ENCODE measurements at regions not wholly inside any gene's neighbourhood (a gene's known extent, or its start where the extent isn't known, plus 50 kb on each side); places are given as distances from the start of the nearest gene placed in this dataset.
A peak's percentile ranks its signal among the peaks of the same experiment; 100 is the strongest.

DNA sequence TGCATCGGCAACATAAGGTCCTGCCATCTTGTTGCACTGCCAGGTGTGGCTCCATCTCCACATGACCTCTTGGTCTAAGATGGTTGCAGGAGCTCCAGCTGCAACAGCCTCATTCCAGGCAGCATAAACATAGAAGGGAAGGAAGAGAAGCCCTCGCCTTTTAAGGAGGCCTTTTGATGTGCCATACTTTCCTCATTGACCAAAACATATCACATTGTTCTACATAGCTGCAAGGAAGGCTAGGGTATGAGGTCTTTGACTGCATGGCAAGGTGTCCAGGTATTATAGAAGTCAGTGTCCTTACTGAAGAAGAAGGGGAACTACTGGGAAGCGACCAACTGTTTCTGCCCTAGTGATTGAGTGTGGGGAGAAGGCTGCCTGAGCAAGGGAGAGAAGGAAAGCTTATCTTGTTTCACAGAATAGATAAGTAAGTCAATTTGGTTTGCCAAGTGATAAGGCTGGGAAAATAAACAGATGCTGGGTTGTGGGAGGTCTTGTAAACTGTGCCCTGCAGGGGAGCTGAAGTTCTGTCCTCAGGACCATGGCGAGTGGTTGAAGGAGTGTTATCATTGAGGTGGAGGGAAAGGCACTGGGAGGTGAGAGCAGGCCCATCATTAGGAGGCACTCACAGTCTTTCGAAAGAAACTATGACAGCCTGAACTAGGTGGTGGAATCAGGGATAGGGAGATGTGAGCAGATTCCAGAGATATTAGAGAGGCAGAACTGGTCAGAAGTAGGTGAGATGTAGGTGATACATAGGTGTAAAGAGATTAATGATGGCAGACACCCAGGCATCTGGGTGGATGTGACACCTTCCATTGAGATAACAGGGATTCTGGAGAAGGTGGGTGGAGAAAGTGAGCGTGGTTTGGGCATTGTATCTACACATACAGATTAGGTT, 93.8 kb upstream of the IGF1R start:
- Histone ChIP-seq H4K20me1 (ENCODE audit: insufficient read depth, low read length) (no peaks in the 10 kb centered on the region), H3K27ac (ENCODE audit: low read depth, low read length) (no peak overlapping the region), H3K79me2 (ENCODE audit: insufficient read depth, low read length) (no peaks in the 10 kb centered on the region), H3K36me3 (ENCODE audit: insufficient read depth, low read length) (no peaks in the 10 kb centered on the region), H3K27me3 (ENCODE audit: insufficient read depth, low read length) (no peaks in the 10 kb centered on the region), H3K4me1 (ENCODE audit: insufficient read depth, low read length) (no peaks in the 10 kb centered on the region), H3K4me2 (ENCODE audit: insufficient read depth, low read length) (no peak overlapping the region), H2AFZ (ENCODE audit: low read length) (no peak overlapping the region), H3K9me3 (ENCODE audit: low read depth, low read length) (no peaks in the 10 kb centered on the region), H3K4me3 (ENCODE audit: insufficient read depth, low read length) (no peak overlapping the region)
- TF ChIP-seq, protein P1, sequence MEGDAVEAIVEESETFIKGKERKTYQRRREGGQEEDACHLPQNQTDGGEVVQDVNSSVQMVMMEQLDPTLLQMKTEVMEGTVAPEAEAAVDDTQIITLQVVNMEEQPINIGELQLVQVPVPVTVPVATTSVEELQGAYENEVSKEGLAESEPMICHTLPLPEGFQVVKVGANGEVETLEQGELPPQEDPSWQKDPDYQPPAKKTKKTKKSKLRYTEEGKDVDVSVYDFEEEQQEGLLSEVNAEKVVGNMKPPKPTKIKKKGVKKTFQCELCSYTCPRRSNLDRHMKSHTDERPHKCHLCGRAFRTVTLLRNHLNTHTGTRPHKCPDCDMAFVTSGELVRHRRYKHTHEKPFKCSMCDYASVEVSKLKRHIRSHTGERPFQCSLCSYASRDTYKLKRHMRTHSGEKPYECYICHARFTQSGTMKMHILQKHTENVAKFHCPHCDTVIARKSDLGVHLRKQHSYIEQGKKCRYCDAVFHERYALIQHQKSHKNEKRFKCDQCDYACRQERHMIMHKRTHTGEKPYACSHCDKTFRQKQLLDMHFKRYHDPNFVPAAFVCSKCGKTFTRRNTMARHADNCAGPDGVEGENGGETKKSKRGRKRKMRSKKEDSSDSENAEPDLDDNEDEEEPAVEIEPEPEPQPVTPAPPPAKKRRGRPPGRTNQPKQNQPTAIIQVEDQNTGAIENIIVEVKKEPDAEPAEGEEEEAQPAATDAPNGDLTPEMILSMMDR (IDR thresholded peaks at IDR 0.05; ENCODE audit: extremely low read depth, low read depth, low read length), result no peak
- DNase-seq (ENCODE audit: insufficient read length, low spot score, missing footprints), result no peak

DNA sequence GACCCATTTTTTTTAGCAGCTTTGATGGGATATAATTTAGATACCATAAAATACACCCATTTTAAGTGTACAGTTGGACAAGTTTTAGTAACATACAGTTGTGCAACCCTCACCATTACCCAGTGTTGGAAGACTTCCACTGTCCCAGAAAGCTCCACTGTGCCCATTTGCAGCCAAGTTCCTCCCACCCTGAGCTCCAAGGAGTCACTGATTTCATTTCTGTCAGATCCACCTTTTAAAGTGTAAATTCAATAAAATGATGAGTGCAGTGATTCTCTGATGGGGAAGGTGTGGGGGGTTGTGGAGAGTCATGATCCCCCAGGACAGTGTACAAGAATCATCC, 93.2 kb upstream of the IGF1R start:
- H3K4me2 ChIP-seq (ENCODE audit: insufficient read depth, low read length), result no peak overlapping the region
- no peak for DNase-seq (ENCODE audit: insufficient read length, low spot score, missing footprints)
- TF ChIP-seq, protein P1 (IDR thresholded peaks at IDR 0.05; ENCODE audit: extremely low read depth, low read depth, low read length), result no peak

DNA sequence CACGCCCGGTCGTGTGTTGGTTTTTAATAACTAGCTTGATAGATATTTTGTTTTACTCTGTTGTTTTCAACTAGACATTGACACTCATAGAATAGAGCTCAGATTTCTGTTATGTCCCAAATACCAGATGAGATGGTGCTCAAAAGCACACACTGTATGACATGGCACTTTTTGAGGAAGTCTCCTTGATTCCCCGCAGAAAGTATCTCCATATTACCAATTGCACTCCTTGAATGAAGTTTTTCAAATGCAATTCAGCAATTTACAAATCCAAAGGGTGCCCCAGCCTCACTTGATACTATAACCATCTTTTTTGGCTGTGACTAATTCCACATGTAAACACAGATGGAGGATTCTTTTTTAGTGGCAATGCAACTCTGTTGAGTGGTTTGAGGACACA, 92.0 kb upstream of the IGF1R start:
- Histone ChIP-seq H3K36me3 (ENCODE audit: insufficient read depth, low read length) (no peaks in the 10 kb centered on the region), H3K4me1 (ENCODE audit: insufficient read depth, low read length) (no peaks in the 10 kb centered on the region), H3K27me3 (ENCODE audit: insufficient read depth, low read length) (no peaks in the 10 kb centered on the region), H3K4me3 (ENCODE audit: insufficient read depth, low read length) (no peak overlapping the region), H3K9me3 (ENCODE audit: low read depth, low read length) (no peaks in the 10 kb centered on the region), H3K79me2 (ENCODE audit: insufficient read depth, low read length) (no peaks in the 10 kb centered on the region), H3K27ac (ENCODE audit: low read depth, low read length) (no peak overlapping the region), H4K20me1 (ENCODE audit: insufficient read depth, low read length) (no peaks in the 10 kb centered on the region), H3K4me2 (ENCODE audit: insufficient read depth, low read length) (no peak overlapping the region), H2AFZ (ENCODE audit: low read length) (no peak overlapping the region)
- TF ChIP-seq, protein P1 (IDR thresholded peaks at IDR 0.05; ENCODE audit: extremely low read depth, low read depth, low read length), result no peak
- DNase-seq (ENCODE audit: insufficient read length, low spot score, missing footprints), result no peak

More for the DNA sequence above, 93.2 kb upstream of the IGF1R start:
- Histone ChIP-seq H3K9me3 (ENCODE audit: low read depth, low read length) (no peaks in the 10 kb centered on the region), H2AFZ (ENCODE audit: low read length) (no peak overlapping the region), H3K36me3 (ENCODE audit: insufficient read depth, low read length) (no peaks in the 10 kb centered on the region), H3K27ac (ENCODE audit: low read depth, low read length) (no peak overlapping the region), H3K79me2 (ENCODE audit: insufficient read depth, low read length) (no peaks in the 10 kb centered on the region), H3K4me3 (ENCODE audit: insufficient read depth, low read length) (no peak overlapping the region), H3K4me1 (ENCODE audit: insufficient read depth, low read length) (no peaks in the 10 kb centered on the region), H3K27me3 (ENCODE audit: insufficient read depth, low read length) (no peaks in the 10 kb centered on the region), H4K20me1 (ENCODE audit: insufficient read depth, low read length) (no peaks in the 10 kb centered on the region)

DNA sequence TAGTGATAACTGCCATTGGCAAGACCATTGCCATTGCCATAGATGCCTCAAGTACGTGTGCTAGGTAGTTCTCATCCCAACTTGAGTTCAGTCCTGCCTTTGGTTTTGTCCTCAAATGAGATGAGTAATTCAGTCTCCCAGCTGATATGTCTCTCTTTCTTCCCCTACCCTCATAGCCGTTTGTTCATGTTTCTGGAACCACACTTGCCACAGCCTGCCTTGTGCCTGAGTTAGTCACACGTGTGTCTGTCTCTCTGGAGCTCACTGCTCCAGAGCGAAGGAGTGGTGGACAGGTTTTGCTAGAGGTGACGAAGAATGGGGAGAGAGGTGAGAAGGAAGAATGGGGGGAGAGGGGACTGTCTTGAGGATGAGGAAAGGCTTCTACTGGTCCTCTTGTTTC, 88.0 kb upstream of the IGF1R start:
- Histone ChIP-seq H3K4me1 (ENCODE audit: insufficient read depth, low read length) (no peaks in the 10 kb centered on the region), H3K4me3 (ENCODE audit: insufficient read depth, low read length) (no peak overlapping the region), H3K36me3 (ENCODE audit: insufficient read depth, low read length) (no peaks in the 10 kb centered on the region), H4K20me1 (ENCODE audit: insufficient read depth, low read length) (no peaks in the 10 kb centered on the region), H2AFZ (ENCODE audit: low read length) (no peak overlapping the region), H3K9me3 (ENCODE audit: low read depth, low read length) (no peaks in the 10 kb centered on the region), H3K79me2 (ENCODE audit: insufficient read depth, low read length) (no peaks in the 10 kb centered on the region), H3K27me3 (ENCODE audit: insufficient read depth, low read length) (no peaks in the 10 kb centered on the region), H3K27ac (ENCODE audit: low read depth, low read length) (no peak overlapping the region), H3K4me2 (ENCODE audit: insufficient read depth, low read length) (no peak overlapping the region)
- TF ChIP-seq, protein P1 (IDR thresholded peaks at IDR 0.05; ENCODE audit: extremely low read depth, low read depth, low read length), result no peak
- peak; percentile 86 for DNase-seq (ENCODE audit: insufficient read length, low spot score, missing footprints)

Measured in osteoblast (primary cell).